ENCODE measurements at regions not wholly inside any gene's neighbourhood (a gene's known extent, or its start where the extent isn't known, plus 50 kb on each side); places are given as distances from the start of the nearest gene placed in this dataset.

DNA sequence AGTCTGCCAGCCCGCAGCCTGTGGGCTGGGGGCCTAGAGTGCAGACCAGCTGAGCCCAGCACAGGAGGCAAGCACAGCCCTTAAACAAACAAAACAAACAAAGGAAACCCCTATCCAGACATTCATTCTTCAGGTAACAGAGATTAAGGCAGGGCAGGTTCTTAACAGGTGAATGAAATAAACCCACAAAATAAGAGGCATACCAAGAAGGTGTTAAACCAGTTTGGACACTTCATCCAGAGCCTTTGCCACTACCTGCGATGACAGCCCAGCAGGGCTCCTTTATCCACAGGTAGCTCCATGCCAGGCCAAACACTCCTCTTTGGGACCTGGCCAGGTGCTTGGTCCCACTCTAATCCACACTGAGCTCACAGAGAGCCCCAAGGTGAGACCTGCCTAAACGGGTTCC is 209.7 kb upstream of the SIX2 start:
- no peak overlapping the region for H3K27ac ChIP-seq
- no peaks in the 10 kb centered on the region for H3K9me3 ChIP-seq (replicated peaks in 1 of 3)
- H3K4me1 ChIP-seq (replicated peaks in 1 of 2), result no peaks in the 10 kb centered on the region
- TF ChIP-seq, protein P1, sequence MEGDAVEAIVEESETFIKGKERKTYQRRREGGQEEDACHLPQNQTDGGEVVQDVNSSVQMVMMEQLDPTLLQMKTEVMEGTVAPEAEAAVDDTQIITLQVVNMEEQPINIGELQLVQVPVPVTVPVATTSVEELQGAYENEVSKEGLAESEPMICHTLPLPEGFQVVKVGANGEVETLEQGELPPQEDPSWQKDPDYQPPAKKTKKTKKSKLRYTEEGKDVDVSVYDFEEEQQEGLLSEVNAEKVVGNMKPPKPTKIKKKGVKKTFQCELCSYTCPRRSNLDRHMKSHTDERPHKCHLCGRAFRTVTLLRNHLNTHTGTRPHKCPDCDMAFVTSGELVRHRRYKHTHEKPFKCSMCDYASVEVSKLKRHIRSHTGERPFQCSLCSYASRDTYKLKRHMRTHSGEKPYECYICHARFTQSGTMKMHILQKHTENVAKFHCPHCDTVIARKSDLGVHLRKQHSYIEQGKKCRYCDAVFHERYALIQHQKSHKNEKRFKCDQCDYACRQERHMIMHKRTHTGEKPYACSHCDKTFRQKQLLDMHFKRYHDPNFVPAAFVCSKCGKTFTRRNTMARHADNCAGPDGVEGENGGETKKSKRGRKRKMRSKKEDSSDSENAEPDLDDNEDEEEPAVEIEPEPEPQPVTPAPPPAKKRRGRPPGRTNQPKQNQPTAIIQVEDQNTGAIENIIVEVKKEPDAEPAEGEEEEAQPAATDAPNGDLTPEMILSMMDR (IDR thresholded peaks at IDR 0.05), result no peak
- TF ChIP-seq POLR2A (IDR thresholded peaks at IDR 0.05), result no peak
- no peak for DNase-seq
- no peaks in the 10 kb centered on the region for H3K36me3 ChIP-seq (replicated peaks in 1 of 2)
- 44 to 86% (median 61%) methylated on average over 1 to 3 of the region's 3 CpGs for WGBS, 4 donors
- no peaks in the 10 kb centered on the region for H3K27me3 ChIP-seq
- no peak overlapping the region for H3K4me3 ChIP-seq
- intact Hi-C loops (cut with DNase I), result no loop called here

GRCh38 chr2:45218297-45218696 is 209.0 kb upstream of the SIX2 start:
- no peak overlapping the region for H3K27ac ChIP-seq
- no peak for DNase-seq
- H3K9me3 ChIP-seq (replicated peaks in 1 of 3), result no peaks in the 10 kb centered on the region
- H3K4me3 ChIP-seq, result no peak overlapping the region
- 83 to 92% (median 90%) methylated on average over 3 of the region's 3 CpGs for WGBS, 4 donors
- H3K4me1 ChIP-seq (replicated peaks in 1 of 2), result no peaks in the 10 kb centered on the region
- H3K36me3 ChIP-seq (replicated peaks in 1 of 2), result no peaks in the 10 kb centered on the region
- intact Hi-C loops (cut with DNase I), result no loop called here
- TF ChIP-seq, protein P1 (IDR thresholded peaks at IDR 0.05), result no peak
- TF ChIP-seq POLR2A (IDR thresholded peaks at IDR 0.05), result no peak
- no peaks in the 10 kb centered on the region for H3K27me3 ChIP-seq

GRCh38 chr2:45216118-45216517 is 206.9 kb upstream of the SIX2 start:
- no peaks in the 10 kb centered on the region for H3K27me3 ChIP-seq
- H3K4me3 ChIP-seq, result no peak overlapping the region
- H3K4me1 ChIP-seq (replicated peaks in 1 of 2), result no peaks in the 10 kb centered on the region
- intact Hi-C loops (cut with DNase I), result no loop called here
- no peak overlapping the region for H3K27ac ChIP-seq
- no peaks in the 10 kb centered on the region for H3K9me3 ChIP-seq (replicated peaks in 1 of 3)
- DNase-seq, result no peak
- no peaks in the 10 kb centered on the region for H3K36me3 ChIP-seq (replicated peaks in 1 of 2)
- TF ChIP-seq, protein P1 (IDR thresholded peaks at IDR 0.05), result no peak
- no peak for TF ChIP-seq POLR2A (IDR thresholded peaks at IDR 0.05)

- no peak overlapping the region for H3K4me3 ChIP-seq
- H3K9me3 ChIP-seq (replicated peaks in 1 of 3), result no peaks in the 10 kb centered on the region
- WGBS, 4 donors, result 83 to 88% (median 87%) methylated on average over 5 of the region's 5 CpGs
- H3K4me1 ChIP-seq (replicated peaks in 1 of 2), result no peaks in the 10 kb centered on the region
- H3K27ac ChIP-seq, result no peak overlapping the region
- no peak for TF ChIP-seq POLR2A (IDR thresholded peaks at IDR 0.05)
- TF ChIP-seq, protein P1 (IDR thresholded peaks at IDR 0.05), result no peak
- no peaks in the 10 kb centered on the region for H3K27me3 ChIP-seq
- no peaks in the 10 kb centered on the region for H3K36me3 ChIP-seq (replicated peaks in 1 of 2)
- DNase-seq, result no peak
- intact Hi-C loops (cut with DNase I), result no loop called here
Measured at GRCh38 chr2:45214550-45214949, 205.3 kb upstream of the SIX2 start.
